Medulla oblongata (tissue), 1 donor: ENCODE measurements at regions not wholly inside any gene's neighbourhood (a gene's known extent, or its start where the extent isn't known, plus 50 kb on each side); places are given as distances from the start of the nearest gene placed in this dataset.
"Not testable (repeated sequence)": the region's sequence is repeated elsewhere in the genome, so short reads cannot be mapped to it uniquely, and the experiment has no call there.

Experiments
- DNase-seq: peaks from one replicate; pipeline ENCODE4 v3.0.0-alpha.2; 2015; ENCODE audit errors: extremely low spot score

GRCh38 chr6:1230689-1231605 is 81.0 kb upstream of the FOXQ1 start:
- DNase-seq, result no peak

DNA sequence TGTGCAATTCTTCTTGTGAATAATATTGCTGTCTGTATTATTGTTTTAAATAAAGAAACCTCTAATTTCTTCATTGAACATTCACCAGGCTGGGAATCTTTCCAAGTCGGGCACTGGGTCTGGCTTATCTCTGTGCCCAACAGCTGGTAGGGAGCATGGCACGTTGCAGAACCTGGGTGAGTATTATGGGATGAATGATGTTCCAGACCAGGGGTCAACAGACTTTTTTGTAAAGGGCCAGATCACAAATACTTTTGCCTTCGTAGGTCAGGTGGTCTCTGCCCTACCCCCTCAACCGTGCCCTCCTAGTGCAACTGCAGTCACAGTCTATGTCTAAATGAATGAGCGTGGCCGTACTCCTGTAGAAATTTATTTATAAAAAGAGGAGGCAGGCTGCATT is 81.6 kb upstream of the FOXQ1 start:
- DNase-seq, result no peak

DNA sequence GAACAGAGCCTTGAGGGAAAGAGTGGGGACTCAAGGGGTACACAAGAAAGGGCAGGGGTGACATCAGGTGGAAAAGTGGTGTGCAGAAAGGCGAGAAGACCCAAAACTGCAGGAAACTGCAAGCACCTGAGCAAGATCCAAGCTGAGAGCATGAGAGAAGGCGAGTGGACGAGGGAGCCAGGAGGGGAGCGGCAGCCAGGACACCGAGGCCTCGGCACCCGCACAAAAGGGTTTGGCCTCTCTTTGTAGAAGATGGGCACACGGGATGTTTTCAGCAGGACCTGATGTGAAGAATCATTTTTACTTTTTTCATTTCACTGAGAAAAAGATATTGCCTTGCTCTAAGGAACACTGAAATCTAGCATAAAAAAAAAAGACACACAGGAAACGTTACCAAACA is 82.1 kb upstream of the FOXQ1 start:
- DNase-seq, result no peak

GRCh38 chr6:1229301-1229700 is 82.6 kb upstream of the FOXQ1 start:
- no peak for DNase-seq

DNA sequence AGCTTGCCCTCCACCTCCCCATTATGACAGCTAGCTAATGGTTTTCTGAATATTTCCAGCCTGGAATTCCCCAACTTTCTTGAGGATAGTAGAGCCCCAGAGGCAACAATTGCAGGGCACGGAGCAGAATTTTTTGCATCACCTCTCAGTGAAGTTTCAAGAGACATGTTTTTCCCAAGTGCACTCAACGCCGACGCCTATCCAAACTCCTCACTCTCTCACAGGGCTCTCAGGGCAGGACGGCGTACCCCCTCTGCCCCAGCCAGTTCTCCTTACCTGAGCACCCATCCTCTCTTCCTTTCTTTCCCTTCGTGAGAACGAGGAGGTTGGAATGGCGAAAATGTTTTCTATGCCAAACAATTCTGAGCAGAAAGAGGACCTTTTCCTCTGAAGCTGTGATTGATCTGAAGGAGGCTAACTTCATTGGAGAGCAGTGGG is 83.1 kb upstream of the FOXQ1 start:
- DNase-seq, result no peak

DNA sequence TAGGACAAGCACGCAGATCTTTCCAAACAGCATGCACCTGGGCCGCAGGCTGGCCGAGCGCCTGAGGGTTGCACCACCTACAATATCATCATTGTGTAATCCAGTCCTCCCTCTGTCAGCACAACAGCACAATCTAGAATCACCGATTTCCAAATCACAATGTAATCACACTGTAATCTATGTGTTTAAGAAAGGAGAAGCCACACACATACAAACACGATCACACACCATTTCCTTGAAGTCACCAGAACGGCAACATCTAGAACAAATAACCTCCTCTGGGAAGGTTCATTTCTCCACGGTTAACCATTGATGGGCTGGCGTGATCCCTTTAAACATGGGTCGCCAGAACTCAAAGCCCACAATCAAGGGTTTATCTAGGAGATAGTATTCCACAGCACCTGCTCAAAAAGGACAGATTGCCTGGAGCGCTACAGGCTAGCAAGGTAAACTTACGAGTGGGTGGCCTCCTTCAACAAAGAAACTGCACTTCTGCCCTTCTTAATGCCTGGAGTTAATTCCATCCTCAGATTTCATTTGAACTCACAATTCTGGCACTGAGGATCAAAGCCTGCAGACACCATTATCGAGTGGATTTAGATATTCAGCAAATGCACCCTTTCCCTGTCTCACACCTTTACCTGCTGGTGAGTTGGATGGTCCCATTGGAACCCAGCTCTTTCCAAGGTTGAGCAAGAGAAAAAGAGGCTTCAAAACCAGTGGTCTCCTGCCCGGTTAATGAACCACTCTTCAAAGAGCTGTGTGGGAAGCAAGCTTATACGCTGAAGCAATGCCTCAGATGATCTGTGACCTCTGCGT is 83.8 kb upstream of the FOXQ1 start:
- DNase-seq, result no peak

GRCh38 chr6:1227600-1227934 is 84.3 kb upstream of the FOXQ1 start:
- DNase-seq, result no peak

GRCh38 chr6:1226277-1227099 is 85.4 kb upstream of the FOXQ1 start:
- no peak for DNase-seq

GRCh38 chr6:1224514-1224913 is 87.4 kb upstream of the FOXQ1 start:
- no peak for DNase-seq

GRCh38 chr6:1222728-1223595 is 88.9 kb upstream of the FOXQ1 start:
- peak; percentile 63 for DNase-seq

- DNase-seq, result no peak
Measured at GRCh38 chr6:1217396-1217795, 94.5 kb upstream of the FOXQ1 start.

DNA sequence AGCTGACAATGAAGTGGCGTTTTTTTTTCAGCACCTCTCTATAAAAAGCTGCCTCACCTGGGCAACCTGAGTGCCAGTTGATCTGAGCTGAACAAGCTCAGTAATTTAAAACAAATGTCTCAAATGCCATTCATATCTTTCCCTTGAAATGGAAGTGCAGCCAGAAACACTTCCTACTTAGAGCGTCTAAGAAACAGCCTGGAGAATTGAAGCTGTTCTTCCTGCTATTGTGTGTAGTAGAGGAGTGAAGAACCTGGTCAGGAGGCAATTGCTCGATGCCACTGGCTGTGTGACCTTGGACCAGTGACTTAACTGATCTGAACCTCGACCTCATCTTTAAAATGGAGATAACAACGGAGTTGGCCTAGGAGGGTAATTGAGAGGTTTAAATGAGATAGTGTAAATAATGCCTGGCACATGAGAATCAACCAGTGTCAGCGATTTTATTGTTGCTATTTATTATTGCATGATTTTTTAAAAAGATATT is 95.4 kb upstream of the FOXQ1 start:
- no peak for DNase-seq

DNA sequence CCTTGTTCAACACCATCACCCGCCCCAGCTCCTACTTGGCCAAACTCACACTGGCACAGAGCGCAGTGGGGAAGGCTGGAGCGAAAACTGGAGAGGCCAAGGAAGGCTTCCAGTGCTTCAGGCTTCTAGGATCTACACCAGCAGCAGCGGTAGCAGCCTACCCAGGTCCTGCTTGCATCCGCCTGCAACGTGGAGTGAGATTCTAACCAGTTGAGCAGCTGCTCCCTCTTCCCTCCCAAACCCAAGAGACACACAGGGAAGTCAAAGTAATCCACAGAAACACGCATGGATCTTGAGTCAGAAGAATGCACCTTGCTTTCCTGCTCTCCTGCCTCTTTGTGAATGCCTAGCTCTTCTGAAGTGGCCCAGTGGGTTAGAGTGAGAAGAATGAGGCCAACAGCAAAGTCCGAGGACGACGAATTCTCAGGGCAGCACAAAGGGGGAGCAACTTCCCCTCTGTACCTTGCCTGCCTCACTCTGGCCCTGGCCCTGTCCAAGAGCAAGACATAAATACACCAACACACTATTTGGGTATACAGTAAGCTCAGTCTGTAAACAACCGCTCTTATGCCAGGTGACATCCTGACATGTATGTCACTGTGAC is 95.9 kb upstream of the FOXQ1 start:
- DNase-seq, result no peak

DNA sequence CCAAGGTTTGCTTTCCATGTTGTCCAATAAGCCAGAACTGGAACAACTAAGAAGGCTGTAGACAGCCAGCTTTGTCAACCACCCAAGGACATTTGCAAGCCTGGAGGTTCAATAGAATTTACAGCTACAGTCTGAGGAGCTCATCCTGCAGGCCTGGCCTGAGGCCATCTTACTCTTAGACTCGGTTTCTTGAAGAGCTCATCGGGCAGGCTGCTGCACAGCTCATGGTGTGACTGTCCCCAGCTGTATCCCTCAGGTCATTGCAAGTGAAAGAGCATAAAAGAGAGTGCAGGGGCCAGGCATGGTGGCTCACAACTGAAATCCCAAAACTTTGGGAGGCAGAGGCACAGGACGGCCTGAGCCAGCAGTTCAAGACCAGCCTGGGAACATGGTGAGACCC is 96.9 kb upstream of the FOXQ1 start:
- DNase-seq, result no peak

DNA sequence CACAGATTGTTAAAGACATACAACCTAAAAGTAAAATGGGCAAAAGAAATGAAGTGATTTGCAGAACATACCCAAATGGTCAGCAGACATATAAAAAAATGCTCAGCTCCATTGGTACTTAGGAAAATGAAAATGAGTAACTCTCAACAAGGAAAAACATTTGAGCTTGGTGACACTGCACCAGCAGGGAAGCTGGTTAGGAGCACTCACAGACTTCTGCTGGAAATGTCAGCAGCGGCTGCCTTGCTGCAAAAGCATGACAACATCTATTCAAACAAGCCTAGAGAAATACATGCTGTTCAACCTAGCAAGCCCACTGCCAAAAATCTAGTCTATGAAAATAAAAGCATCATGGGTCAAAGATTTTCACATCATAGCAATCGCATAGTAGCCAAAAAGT is 99.0 kb upstream of the FOXQ1 start:
- DNase-seq, result no peak

- not testable (repeated sequence) for DNase-seq
Measured at GRCh38 chr6:1212138-1212537, 99.8 kb upstream of the FOXQ1 start.

DNA sequence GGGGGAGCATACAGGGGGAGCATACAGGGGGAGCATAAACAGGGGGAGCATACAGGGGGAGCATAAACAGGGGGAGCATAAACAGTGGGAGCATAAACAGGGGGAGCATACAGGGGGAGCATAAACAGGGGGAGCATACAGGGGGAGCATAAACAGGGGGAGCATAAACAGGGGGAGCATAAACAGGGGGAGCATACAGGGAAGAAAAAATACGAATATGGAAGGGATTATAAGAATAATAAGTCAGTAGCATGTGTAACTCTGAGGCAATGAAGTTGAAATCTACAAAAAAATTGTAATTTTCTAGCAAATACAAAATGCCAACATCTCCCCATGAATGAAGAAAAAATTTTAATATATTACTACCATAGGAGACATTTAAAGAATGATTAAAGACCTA is 101.3 kb upstream of the FOXQ1 start:
- not testable (repeated sequence) for DNase-seq

DNA sequence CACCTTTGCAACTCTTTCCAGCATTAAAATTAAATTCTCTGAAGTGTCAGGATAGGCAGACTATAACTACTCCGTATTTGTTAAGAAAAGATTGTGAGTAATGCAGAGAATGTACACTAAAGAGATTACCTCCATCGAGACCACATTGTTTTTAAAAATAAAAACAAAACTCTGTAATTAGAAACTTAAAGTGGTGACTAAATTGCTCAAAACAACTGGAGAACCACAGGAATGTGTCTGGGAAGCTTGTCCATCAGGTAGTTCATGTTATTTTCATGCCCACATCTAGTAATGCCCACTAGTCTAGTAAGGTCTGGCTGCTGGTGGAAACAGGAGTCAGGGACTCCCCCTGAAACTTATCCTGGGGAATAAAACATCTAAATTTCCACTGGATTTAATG is 103.0 kb upstream of the FOXQ1 start:
- DNase-seq, result no peak

- no peak for DNase-seq
Measured at GRCh38 chr6:1203546-1203945, 108.4 kb upstream of the FOXQ1 start.

GRCh38 chr6:1202201-1202600 is 109.7 kb upstream of the FOXQ1 start:
- no peak for DNase-seq
